ENCODE measurements at regions not wholly inside any gene's neighbourhood (a gene's known extent, or its start where the extent isn't known, plus 50 kb on each side); places are given as distances from the start of the nearest gene placed in this dataset.

- Mint-ChIP-seq H3K4me1 (ENCODE audit: low read depth) (no peaks in the 10 kb centered on the region), H3K9me3 (peaks cover 0 to 9% of the 10 kb centered on the region in 2 donors)
These were observed 322.5 kb downstream of the HAO1 start for GRCh38 chr20:7617797-7618196.

DNA sequence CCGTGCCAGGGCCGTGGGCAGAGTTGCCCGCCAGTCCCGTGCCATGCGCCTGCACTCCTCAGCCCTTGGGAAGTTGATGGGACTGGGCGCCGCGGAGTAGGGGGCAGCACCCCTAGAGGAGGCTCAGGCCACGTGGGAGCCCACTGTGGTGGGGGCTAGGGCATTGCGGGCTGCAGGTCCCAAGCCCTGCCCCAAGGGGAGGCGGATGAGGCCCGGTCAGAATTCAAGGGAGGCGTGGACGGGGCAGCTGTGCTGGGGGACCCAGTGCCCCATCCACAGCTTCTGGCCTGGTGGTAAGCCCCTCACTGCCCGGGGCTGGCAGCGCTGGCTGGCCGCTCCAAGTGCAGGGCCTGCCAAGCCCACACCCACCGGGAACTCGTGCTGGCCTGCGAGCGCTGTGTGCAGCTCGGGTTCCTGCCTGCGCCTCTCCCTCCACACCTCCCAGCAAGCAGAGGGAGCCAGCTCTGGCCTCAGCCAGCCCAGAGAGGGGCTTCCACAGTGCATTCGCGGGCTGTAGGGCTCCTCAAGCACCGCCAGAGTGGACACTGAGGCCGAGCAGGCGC, 317.8 kb downstream of the HAO1 start:
- Mint-ChIP-seq H3K27ac (no peak overlapping the region), H3K9me3 (peaks cover 6 to 11% of the 10 kb centered on the region in 2 donors), H3K4me3 (no peak overlapping the region), H3K36me3 (ENCODE audit: insufficient read depth in 2 of 2) (no peaks in the 10 kb centered on the region), H3K27me3 (ENCODE audit: low read depth) (no peaks in the 10 kb centered on the region), H3K4me1 (ENCODE audit: low read depth) (no peaks in the 10 kb centered on the region)
- DNase-seq (no peak), ATAC-seq (replicated peaks in 1 of 2) (no peak)

More at GRCh38 chr20:7617797-7618196, 322.5 kb downstream of the HAO1 start:
- Mint-ChIP-seq H3K36me3 (ENCODE audit: insufficient read depth in 2 of 2) (no peaks in the 10 kb centered on the region), H3K27ac (no peak overlapping the region), H3K27me3 (ENCODE audit: low read depth) (no peaks in the 10 kb centered on the region), H3K4me3 (no peak overlapping the region)
- DNase-seq: no peak
- ATAC-seq (replicated peaks in 1 of 2): no peak

- DNase-seq: no peak
- no peak overlapping the region for H3K27ac Mint-ChIP-seq
- H3K4me1 Mint-ChIP-seq (ENCODE audit: low read depth): no peaks in the 10 kb centered on the region
- H3K4me3 Mint-ChIP-seq: no peak overlapping the region
- peaks cover 5 to 11% of the 10 kb centered on the region in 2 donors for H3K9me3 Mint-ChIP-seq
- no peaks in the 10 kb centered on the region for H3K36me3 Mint-ChIP-seq (ENCODE audit: insufficient read depth in 2 of 2)
- no peak for ATAC-seq (replicated peaks in 1 of 2)
- no peaks in the 10 kb centered on the region for H3K27me3 Mint-ChIP-seq (ENCODE audit: low read depth)
These were observed 315.4 kb downstream of the HAO1 start for GRCh38 chr20:7624886-7625285.

- ATAC-seq (replicated peaks in 1 of 2) (no peak), DNase-seq (no peak)
- H3K36me3 Mint-ChIP-seq (ENCODE audit: insufficient read depth in 2 of 2): no peaks in the 10 kb centered on the region
- H3K27me3 Mint-ChIP-seq (ENCODE audit: low read depth): no peaks in the 10 kb centered on the region
- no peak overlapping the region for H3K4me3 Mint-ChIP-seq
- H3K9me3 Mint-ChIP-seq: peaks cover 0 to 11% of the 10 kb centered on the region in 2 donors
- H3K27ac Mint-ChIP-seq: no peak overlapping the region
- no peaks in the 10 kb centered on the region for H3K4me1 Mint-ChIP-seq (ENCODE audit: low read depth)
These were observed 312.3 kb downstream of the HAO1 start for GRCh38 chr20:7627734-7628663.

DNA sequence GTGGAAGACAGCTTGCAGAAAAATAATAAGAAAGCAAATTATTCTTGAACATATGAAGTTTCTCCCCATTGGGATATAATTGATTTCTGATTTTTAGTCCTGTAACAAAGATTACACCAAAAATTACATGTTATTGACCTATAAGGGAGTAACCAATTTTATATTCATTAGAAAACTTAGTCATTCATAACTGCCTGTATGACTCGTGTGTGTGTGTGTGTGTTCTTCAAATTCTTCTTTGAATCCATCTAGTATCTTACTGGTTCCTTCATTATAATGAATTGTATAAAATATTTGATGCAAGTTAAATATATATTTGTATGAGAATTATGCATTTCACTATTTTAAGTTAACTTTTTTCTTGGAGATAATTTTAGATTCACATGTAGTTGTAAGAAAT, 310.4 kb downstream of the HAO1 start:
- H3K4me3 Mint-ChIP-seq: no peak overlapping the region
- DNase-seq: no peak
- H3K36me3 Mint-ChIP-seq (ENCODE audit: insufficient read depth in 2 of 2): no peaks in the 10 kb centered on the region
- H3K9me3 Mint-ChIP-seq: peaks cover 0 to 8% of the 10 kb centered on the region in 2 donors
- H3K27ac Mint-ChIP-seq: no peak overlapping the region
- ATAC-seq (replicated peaks in 1 of 2): no peak
- no peaks in the 10 kb centered on the region for H3K4me1 Mint-ChIP-seq (ENCODE audit: low read depth)
- no peaks in the 10 kb centered on the region for H3K27me3 Mint-ChIP-seq (ENCODE audit: low read depth)

- Mint-ChIP-seq H3K27ac (no peak overlapping the region), H3K27me3 (ENCODE audit: low read depth) (no peaks in the 10 kb centered on the region), H3K9me3 (peaks cover 1 to 4% of the 10 kb centered on the region in 2 donors), H3K36me3 (ENCODE audit: insufficient read depth in 2 of 2) (no peaks in the 10 kb centered on the region), H3K4me1 (ENCODE audit: low read depth) (no peaks in the 10 kb centered on the region), H3K4me3 (no peak overlapping the region)
- ATAC-seq (replicated peaks in 1 of 2) (no peak), DNase-seq (no peak)
These were observed 303.1 kb downstream of the HAO1 start for GRCh38 chr20:7637184-7637583.

- Mint-ChIP-seq H3K9me3 (peaks cover 0 to 12% of the 10 kb centered on the region in 2 donors), H3K4me1 (ENCODE audit: low read depth) (no peaks in the 10 kb centered on the region), H3K27ac (no peak overlapping the region), H3K27me3 (ENCODE audit: low read depth) (no peaks in the 10 kb centered on the region), H3K4me3 (no peak overlapping the region), H3K36me3 (ENCODE audit: insufficient read depth in 2 of 2) (no peaks in the 10 kb centered on the region)
- no peak for DNase-seq
- no peak for ATAC-seq (replicated peaks in 1 of 2)
These were observed 290.0 kb downstream of the HAO1 start for GRCh38 chr20:7650086-7650879.

DNA sequence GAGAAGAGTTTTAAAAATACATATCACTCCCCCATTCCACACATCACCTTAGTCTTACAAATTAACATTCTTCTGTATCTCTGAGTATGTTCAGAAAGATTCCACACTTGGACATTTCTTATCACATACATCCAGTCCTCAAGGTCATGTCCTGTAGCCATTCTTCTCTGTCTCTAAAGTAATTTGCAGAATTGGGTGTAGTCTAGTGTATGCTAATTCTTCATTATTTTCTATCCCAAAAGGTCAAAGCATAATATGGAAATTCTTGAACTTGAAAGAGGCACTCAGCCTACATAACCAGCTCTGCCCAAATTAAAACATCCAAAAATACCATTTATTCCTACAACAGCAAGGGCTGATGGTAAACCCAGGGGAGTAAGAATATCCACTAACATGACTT, 286.0 kb downstream of the HAO1 start:
- DNase-seq: no peak
- H3K4me3 Mint-ChIP-seq: no peak overlapping the region

DNA sequence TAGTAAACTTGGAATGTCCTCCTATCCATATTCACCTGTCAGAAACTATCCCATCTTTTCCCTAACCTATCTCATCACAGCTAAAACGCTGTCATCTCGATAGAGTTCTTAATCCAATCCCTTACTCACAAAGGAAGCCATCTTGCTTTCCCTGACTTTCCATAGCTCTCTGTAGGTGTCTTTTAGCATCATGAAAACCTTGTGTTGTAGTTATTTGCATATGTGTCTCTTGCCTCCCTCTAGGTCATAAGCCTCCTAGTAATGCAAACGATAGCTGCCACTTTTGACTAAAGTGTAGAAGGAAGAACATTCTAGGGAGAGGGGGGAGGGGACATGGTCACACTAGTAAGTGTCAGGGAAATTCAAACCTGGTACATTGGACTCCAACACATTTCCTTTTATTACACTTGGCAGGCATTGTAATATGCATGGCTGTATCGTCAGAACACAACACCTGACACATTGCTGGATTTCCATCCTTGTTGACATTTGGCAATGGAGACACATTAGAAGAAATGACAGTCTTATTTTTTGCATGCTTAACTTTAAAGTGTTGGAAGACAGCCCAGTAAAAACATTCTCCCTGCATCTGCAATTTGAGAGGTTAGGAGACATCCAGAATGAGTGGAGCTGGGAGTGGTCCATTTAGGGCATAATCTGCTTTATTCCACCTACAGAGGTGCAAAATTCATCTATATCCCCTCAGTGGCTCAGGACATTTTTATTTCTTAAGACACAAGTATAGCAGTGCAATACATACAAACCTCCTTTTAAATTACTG, 283.4 kb downstream of the HAO1 start:
- ATAC-seq (replicated peaks in 1 of 2) (no peak), DNase-seq (no peak)
- peaks cover 4 to 7% of the 10 kb centered on the region in 2 donors for H3K9me3 Mint-ChIP-seq
- H3K36me3 Mint-ChIP-seq (ENCODE audit: insufficient read depth in 2 of 2): no peaks in the 10 kb centered on the region
- H3K27me3 Mint-ChIP-seq (ENCODE audit: low read depth): no peaks in the 10 kb centered on the region
- no peak overlapping the region for H3K4me3 Mint-ChIP-seq
- H3K4me1 Mint-ChIP-seq (ENCODE audit: low read depth): no peaks in the 10 kb centered on the region
- no peak overlapping the region for H3K27ac Mint-ChIP-seq

More for the DNA sequence above, 286.0 kb downstream of the HAO1 start:
- Mint-ChIP-seq H3K9me3 (peaks cover 2 to 7% of the 10 kb centered on the region in 2 donors), H3K27ac (no peak overlapping the region), H3K4me1 (ENCODE audit: low read depth) (no peaks in the 10 kb centered on the region), H3K27me3 (ENCODE audit: low read depth) (no peaks in the 10 kb centered on the region), H3K36me3 (ENCODE audit: insufficient read depth in 2 of 2) (no peaks in the 10 kb centered on the region)
- no peak for ATAC-seq (replicated peaks in 1 of 2)

- ATAC-seq (replicated peaks in 1 of 2): no peak
- Mint-ChIP-seq H3K4me1 (ENCODE audit: low read depth) (no peaks in the 10 kb centered on the region), H3K36me3 (ENCODE audit: insufficient read depth in 2 of 2) (no peaks in the 10 kb centered on the region)
These were observed 282.7 kb downstream of the HAO1 start for GRCh38 chr20:7657569-7657968.

GRCh38 chr20:7660165-7660564, 280.1 kb downstream of the HAO1 start:
- H3K27ac Mint-ChIP-seq: no peak overlapping the region
- DNase-seq (no peak), ATAC-seq (replicated peaks in 1 of 2) (no peak)
- H3K36me3 Mint-ChIP-seq (ENCODE audit: insufficient read depth in 2 of 2): no peaks in the 10 kb centered on the region
- no peak overlapping the region for H3K4me3 Mint-ChIP-seq
- H3K27me3 Mint-ChIP-seq (ENCODE audit: low read depth): no peaks in the 10 kb centered on the region
- peaks cover 4 to 7% of the 10 kb centered on the region in 2 donors for H3K9me3 Mint-ChIP-seq
- no peaks in the 10 kb centered on the region for H3K4me1 Mint-ChIP-seq (ENCODE audit: low read depth)

More at GRCh38 chr20:7657569-7657968, 282.7 kb downstream of the HAO1 start:
- no peaks in the 10 kb centered on the region for H3K27me3 Mint-ChIP-seq (ENCODE audit: low read depth)
- peaks cover 4 to 7% of the 10 kb centered on the region in 2 donors for H3K9me3 Mint-ChIP-seq
- no peak for DNase-seq
- no peak overlapping the region for H3K27ac Mint-ChIP-seq
- H3K4me3 Mint-ChIP-seq: no peak overlapping the region

DNA sequence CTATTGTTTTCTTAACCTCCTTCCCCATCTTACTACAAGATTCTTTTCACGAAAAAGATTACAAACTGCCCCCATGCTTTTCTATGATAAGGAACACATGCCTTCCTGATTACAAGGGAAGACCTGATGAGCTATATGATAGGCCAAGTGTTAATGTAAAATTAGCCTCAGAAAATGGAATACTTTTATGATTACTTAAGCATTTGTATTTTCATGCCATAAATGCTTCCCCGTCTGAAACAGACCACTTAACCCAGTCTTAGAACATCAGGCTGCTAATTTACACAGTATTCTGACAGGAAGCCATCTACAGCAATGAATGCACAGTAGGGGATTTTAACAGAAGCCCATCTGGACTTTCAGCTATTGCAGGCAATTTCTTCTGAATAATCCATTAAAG, 274.9 kb downstream of the HAO1 start:
- H3K9me3 Mint-ChIP-seq: peaks cover 4 to 5% of the 10 kb centered on the region in 2 donors
- no peaks in the 10 kb centered on the region for H3K4me1 Mint-ChIP-seq (ENCODE audit: low read depth)
- no peaks in the 10 kb centered on the region for H3K27me3 Mint-ChIP-seq (ENCODE audit: low read depth)
- H3K36me3 Mint-ChIP-seq (ENCODE audit: insufficient read depth in 2 of 2): no peaks in the 10 kb centered on the region
- ATAC-seq (replicated peaks in 1 of 2): no peak
- no peak overlapping the region for H3K4me3 Mint-ChIP-seq
- H3K27ac Mint-ChIP-seq: no peak overlapping the region
- DNase-seq: no peak

All from activated T-cell treated with anti-CD3 and anti-CD28 coated beads, Interleukin-2, amount 50 U/mL, for 72 hours (primary cell).